ENCODE measurements at regions not wholly inside any gene's neighbourhood (a gene's known extent, or its start where the extent isn't known, plus 50 kb on each side); places are given as distances from the start of the nearest gene placed in this dataset.

DNA sequence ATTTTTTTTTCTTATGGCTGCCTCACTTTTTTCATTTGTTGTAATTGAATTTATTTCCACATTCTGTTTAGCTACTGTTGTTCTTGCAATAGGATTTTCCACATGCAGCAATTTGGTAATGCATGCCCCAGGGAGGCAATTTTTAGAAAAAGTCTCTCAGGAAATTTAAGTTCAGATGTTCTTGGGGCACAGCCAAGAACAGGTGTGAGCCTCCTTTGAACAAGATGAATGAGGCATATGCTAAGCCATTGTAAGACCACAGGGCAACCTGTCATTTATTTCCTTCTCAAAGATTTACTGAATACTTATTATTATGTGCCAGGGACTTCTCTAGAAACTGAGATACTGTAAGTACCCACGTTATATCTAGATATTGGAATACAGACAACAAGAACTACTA lies 549.5 kb downstream of the DIPK2A start:
- Histone ChIP-seq H3K27me3 (no peaks in the 10 kb centered on the region), H3K36me3 (no peaks in the 10 kb centered on the region), H3K4me3 (no peak overlapping the region), H3K9me3 (no peaks in the 10 kb centered on the region), H3K27ac (no peak overlapping the region), H3K4me1 (no peaks in the 10 kb centered on the region)
- intact Hi-C loops (cut with DNase I) = no loop called here
- no peak for DNase-seq (ENCODE audit: low spot score in 2 of 2)
- TF ChIP-seq, protein P1, sequence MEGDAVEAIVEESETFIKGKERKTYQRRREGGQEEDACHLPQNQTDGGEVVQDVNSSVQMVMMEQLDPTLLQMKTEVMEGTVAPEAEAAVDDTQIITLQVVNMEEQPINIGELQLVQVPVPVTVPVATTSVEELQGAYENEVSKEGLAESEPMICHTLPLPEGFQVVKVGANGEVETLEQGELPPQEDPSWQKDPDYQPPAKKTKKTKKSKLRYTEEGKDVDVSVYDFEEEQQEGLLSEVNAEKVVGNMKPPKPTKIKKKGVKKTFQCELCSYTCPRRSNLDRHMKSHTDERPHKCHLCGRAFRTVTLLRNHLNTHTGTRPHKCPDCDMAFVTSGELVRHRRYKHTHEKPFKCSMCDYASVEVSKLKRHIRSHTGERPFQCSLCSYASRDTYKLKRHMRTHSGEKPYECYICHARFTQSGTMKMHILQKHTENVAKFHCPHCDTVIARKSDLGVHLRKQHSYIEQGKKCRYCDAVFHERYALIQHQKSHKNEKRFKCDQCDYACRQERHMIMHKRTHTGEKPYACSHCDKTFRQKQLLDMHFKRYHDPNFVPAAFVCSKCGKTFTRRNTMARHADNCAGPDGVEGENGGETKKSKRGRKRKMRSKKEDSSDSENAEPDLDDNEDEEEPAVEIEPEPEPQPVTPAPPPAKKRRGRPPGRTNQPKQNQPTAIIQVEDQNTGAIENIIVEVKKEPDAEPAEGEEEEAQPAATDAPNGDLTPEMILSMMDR (IDR thresholded peaks at IDR 0.05) = no peak

DNA sequence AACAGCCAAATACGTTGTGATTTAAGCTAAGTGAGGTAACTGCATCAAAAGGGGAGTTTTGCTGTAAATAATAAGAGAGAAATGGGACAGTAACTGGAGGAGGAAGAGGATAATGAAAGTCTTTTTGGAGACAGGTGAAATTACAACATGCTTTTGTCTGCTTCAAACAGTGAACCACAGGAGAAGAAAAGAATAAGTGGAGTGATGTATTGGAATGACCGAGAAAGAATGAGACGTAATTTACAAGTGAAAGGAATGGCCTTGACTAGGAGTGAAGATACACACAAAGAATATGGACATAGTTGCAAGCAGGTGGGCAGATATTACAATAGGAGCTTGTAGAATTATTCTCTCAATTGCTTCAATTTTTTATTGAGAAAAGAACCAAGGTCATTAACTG lies 550.8 kb downstream of the DIPK2A start:
- Histone ChIP-seq H3K4me1 (no peaks in the 10 kb centered on the region), H3K4me3 (no peak overlapping the region), H3K36me3 (no peaks in the 10 kb centered on the region), H3K27ac (no peak overlapping the region), H3K27me3 (no peaks in the 10 kb centered on the region), H3K9me3 (no peaks in the 10 kb centered on the region)
- TF ChIP-seq, protein P1 (IDR thresholded peaks at IDR 0.05) = no peak
- intact Hi-C loops (cut with DNase I) = no loop called here
- DNase-seq (ENCODE audit: low spot score in 2 of 2) = no peak

DNA sequence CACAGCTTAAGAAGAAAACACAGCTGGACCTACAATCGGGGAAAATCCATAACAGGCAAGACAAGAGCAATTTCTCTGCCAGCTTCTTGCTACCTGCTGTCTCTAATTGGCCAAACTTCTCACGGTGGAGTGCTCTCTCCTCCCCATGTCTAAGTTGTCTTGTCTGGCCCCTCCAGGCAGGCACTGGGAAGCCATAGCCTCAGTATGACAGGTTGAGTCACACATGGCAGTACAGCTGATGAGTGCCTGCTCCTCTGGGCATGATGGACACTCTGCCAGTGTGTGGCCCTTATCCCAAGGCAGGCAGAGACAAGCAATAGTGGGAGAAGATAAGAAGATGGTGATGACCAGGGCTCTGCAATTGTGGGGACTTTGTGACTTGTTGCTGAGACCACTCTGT lies 551.8 kb downstream of the DIPK2A start:
- H3K4me1 ChIP-seq = no peaks in the 10 kb centered on the region
- H3K9me3 ChIP-seq = no peaks in the 10 kb centered on the region
- H3K36me3 ChIP-seq = no peaks in the 10 kb centered on the region
- H3K4me3 ChIP-seq = no peak overlapping the region
- intact Hi-C loops (cut with DNase I) = no loop called here
- DNase-seq (ENCODE audit: low spot score in 2 of 2) = no peak
- no peaks in the 10 kb centered on the region for H3K27me3 ChIP-seq
- no peak overlapping the region for H3K27ac ChIP-seq
- TF ChIP-seq, protein P1 (IDR thresholded peaks at IDR 0.05) = no peak

DNA sequence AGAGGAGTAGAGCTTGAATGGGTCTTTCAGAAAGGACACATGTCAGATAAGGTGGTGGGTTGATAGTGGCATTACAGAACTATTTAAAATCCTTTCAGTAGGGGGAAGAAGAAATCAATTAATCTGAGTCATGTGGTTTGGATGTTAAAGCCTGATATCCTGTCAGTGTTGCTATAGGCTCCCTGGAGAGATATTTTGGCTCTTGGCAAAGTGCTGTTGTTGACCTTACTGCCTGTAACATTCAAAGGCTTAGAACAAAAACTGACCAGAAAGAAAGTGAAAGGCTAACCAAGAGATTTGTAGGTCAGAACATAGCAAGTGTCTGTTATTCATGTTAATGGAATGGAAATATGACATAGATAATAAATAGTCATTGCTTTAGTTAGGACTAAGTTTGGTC lies 552.9 kb downstream of the DIPK2A start:
- no peak overlapping the region for H3K27ac ChIP-seq
- H3K9me3 ChIP-seq = no peaks in the 10 kb centered on the region
- intact Hi-C loops (cut with DNase I) = no loop called here
- TF ChIP-seq, protein P1 (IDR thresholded peaks at IDR 0.05) = no peak
- H3K36me3 ChIP-seq = no peaks in the 10 kb centered on the region
- H3K27me3 ChIP-seq = no peaks in the 10 kb centered on the region
- DNase-seq (ENCODE audit: low spot score in 2 of 2) = no peak
- no peaks in the 10 kb centered on the region for H3K4me1 ChIP-seq
- H3K4me3 ChIP-seq = no peak overlapping the region

DNA sequence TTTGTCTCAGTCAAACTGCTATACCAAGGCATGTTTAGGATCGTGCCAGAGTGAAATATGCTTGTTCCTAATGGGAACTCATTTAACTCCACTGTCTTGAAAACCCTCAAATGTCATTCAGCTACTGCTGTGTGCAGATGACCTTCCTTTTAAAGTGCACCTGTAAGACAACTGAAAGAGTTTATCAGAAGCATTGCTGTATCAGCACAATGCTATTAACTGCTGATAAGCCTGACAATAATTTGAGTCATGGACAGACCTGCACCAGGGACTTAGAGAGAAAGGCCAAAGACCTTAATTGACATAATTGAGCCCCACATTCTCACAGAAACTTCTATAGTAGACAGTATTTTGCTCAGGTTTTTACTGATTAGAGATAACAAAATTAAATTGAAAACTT lies 557.9 kb downstream of the DIPK2A start:
- TF ChIP-seq, protein P1 (IDR thresholded peaks at IDR 0.05) = no peak
- no peak for DNase-seq (ENCODE audit: low spot score in 2 of 2)
- Histone ChIP-seq H3K4me3 (no peak overlapping the region), H3K27me3 (no peaks in the 10 kb centered on the region), H3K27ac (no peak overlapping the region), H3K4me1 (no peaks in the 10 kb centered on the region), H3K9me3 (no peaks in the 10 kb centered on the region), H3K36me3 (no peaks in the 10 kb centered on the region)
- intact Hi-C loops (cut with DNase I) = no loop called here

DNA sequence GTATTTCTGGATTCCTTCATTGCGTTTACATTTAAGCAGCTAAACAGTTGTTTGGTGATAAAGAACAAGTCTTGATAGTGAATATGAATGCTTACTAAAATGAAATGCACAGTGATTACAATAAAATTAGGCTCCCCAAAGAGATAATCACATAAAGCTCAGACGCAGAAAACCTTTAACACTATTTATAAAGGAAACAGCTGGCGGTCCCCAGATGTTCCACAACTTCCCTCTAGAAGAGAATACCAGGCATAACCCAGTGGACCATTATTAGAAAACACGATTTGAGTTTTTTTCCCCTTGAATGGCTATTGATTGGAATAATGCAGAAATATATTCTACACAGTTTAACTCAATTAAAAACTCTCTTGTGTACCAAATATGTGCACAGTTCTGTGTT lies 573.2 kb downstream of the DIPK2A start:
- no peak overlapping the region for H3K4me3 ChIP-seq
- DNase-seq (ENCODE audit: low spot score in 2 of 2) = no peak
- H3K36me3 ChIP-seq = no peaks in the 10 kb centered on the region
- intact Hi-C loops (cut with DNase I) = no loop called here
- peaks cover 0 to 3% of the 10 kb centered on the region in 2 donors for H3K9me3 ChIP-seq
- H3K27me3 ChIP-seq = no peaks in the 10 kb centered on the region
- H3K4me1 ChIP-seq = no peaks in the 10 kb centered on the region
- no peak overlapping the region for H3K27ac ChIP-seq
- TF ChIP-seq, protein P1 (IDR thresholded peaks at IDR 0.05) = no peak
